NCI-H1417 treated with DMSO at 0.1 percent for 48 hours (cell line): ENCODE measurements at regions not wholly inside any gene's neighbourhood (a gene's known extent, or its start where the extent isn't known, plus 50 kb on each side); places are given as distances from the start of the nearest gene placed in this dataset.
A peak's percentile ranks its signal among the peaks of the same experiment; 100 is the strongest.

Experiments used
- DNase-seq: peaks from one replicate; lab custom pipeline; 2025; lab: John Stamatoyannopoulos, UW

DNA sequence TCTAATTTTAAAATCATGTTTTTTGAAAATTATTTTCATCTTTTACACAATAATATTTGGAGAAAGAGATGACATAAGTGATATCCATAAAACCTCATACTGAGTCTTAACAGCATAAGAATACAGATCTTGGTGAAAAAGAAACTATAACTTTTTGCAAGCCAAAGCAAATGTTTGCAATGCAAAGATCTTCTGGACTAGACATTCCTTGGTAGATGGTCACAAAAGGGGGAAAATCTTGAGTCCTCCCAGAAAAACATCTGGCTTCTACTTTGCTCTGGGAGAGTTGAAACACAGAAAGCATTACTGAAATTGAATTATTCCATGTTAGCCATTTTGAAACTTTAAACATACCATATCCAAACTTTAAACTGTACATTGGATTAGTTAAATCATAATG, 308.2 kb downstream of the ANXA1 start:
- DNase-seq = no peak

DNA sequence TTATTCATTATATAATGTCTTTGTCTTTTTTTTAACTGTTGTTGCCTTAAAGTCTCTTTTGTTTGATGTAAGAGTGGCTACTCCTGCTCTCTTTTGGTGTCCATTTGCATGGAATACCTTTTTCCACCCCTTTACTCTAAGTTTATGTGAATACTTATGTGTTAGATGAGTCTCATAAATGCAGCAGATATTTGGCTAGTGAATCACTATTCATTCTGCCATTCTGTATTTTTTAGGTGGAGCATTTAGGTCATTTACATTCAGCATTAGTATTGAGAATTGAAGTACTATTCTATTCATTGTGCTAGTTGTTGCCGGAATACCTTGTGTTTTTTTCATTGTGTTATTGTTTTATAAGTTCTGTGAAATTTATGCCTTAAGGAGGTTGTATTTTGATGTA, 317.1 kb downstream of the ANXA1 start:
- no peak for DNase-seq

DNA sequence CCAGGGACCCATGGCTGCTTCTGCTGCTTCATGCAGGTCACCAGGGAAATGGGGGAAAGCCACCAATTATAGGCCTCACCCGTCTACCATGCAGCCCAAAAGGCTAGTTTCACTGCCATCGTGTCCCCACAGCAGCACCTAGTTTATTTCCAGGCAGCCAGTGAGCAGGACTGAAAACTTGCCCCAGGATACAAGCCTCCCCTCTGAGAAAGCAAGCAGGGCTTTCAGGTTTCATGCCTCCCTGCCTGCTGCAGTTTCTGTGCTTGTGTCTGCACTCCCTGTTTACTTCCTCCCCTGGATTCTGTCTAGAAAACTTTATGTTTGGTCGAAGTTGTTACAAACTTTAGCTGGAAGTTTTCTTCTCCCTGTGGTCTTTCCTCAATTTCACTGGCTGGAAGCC, 319.1 kb downstream of the ANXA1 start:
- no peak for DNase-seq

DNA sequence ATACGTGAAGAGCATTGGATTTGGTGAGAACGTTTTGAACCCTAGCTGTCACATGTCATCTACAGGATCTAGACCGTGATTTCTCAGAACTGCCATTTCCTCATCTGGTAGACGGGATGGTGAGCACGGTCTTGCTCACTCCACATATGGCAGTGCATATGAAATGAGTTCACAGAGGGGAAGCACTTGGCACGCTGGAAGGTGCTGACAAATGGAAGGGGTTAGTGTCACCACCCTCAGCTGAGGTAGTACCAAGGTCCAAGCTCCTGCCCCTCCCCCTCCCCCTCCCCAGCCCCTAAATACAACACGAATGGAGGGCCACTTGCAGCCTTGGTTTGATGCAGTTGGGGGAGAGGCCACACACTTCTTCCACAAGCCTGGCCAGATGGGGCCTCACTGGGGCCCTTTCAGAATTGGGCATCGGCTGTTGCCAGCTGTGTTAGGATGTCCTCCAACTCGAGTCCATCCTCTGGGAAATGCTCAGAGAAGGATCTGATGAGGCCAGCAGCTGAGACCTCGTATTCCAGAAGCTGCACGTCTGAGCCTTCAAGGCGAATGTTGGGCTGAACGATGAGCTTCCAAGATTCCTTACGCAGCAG, 322.4 kb downstream of the ANXA1 start:
- DNase-seq = no peak

DNA sequence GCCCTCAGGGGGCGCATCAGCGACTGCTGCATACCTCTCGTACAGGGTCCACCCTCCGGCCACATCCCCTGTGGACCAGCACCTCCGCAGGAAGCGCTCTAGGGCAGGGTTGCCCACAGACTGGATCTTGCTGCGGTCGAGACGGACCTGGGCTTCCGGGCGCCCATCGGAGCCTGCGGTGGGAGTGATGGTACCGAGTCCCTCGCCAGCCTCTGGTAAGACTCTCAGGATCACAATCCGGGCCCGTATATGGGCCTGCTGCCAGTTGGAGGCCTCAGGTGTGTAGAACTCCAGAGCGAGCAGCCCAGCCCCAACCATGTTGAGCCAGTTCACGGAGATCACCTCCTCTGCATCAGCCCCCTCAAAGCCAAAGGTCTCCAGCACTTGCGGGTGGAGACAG, 323.0 kb downstream of the ANXA1 start:
- no peak for DNase-seq

DNA sequence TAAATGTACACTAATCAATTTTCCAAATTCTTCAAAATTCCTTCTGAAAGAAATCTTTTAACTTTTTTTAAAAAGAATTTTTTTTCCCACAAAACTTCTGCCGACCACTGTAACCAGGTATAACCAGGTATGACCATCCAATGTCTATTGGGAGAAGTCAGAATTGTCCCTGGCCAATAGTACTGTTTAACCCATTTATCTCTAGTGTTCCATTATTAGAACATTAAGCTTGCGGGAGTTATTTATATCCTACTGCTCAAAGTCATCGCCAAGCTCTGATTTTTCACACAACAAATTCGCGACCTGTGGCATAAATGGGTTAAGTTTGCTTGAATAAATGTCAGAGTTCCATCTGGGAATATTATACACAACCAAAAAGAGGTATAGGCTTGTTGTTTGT, 343.2 kb downstream of the ANXA1 start:
- no peak for DNase-seq

DNA sequence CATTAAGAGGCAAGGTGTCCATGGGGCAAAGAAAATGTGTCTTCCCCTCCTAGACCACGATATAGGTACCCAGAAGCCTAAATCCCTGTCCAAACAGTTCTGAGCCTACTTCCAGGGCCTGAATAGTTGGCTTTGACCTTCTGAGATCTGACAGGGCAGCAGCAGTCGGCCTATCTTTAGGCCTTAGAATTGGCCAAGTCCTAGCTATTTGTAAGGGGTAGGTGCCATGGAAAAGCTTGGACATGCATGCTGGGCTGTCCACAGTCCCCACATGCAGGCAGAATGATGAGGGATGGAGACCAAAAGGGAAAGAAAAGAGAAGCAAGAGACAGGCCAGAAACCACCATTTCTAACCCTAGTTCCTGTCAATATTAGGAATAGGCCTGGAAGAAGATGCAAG, 346.1 kb downstream of the ANXA1 start:
- no peak for DNase-seq

DNA sequence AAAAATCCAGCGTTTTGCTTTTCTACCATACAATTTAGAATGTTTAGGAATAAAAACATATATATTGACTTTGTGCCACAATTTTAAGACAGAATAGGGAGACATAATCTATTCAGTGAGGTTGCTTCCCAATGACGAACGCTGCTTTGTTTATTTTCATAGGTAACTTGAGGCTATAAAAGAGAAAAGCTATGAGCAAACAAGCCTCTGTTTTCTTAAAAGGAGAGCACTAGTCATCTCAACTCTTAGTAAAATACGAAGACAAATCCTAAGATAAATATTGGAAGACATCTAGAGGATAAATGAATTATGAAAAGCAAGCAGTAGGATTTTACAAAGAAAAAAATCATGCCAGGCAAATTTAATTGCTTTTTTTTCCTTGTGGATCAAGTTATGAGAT, 363.6 kb downstream of the ANXA1 start:
- no peak for DNase-seq

DNA sequence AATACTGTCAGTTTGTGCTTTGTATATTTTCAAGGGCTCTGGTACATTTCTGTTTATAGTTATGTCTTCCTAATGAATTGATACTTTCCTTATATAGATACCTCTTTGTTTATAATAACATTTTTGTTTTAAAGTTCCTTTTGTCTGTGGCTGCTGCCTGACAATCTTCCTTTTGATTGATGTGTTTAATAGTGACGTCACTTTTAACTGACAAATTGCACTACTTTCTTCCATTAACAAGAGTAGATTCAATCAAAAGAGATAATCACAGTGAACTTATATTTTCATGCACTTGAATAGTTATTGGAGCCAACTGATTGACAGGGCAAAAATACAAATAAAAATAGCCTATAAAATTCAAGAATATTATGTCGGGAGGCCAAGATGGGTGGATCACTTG, 371.7 kb downstream of the ANXA1 start:
- no peak for DNase-seq

DNA sequence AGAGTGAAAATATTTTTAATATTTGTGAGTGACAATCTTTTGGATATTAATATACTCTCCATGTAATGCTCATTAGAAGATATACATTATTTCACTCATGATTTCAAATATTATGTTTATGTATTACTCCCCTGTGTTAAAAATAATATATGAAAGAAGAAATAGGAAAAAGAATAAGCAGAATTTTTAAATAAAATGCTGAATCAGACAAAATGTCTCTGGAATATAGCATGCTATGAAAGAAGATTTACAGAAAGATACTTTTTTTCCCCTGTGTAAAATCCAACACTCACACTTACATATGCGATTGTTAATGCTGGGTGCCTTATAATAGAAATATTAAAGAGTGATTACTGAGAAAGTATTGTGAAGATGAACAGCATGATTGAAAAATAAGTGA, 373.7 kb downstream of the ANXA1 start:
- DNase-seq = no peak

DNA sequence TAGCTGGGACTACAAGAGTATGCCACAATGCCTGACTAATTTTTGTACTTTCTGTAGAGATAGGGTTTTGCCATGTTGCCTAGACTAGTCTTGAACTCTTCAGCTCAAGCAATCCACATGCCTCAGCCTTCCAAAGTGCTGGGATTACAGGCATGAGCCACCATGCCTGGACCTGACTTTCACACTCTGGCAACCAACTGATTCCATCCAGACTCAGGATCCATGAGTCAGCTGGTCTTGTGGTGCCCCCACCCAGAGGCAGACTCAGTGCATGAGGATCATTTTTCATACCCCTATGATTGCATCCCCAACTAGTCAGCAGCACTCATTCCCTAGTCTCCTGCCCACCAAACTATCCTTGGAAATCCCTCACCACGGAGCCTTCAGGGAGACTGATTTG, 375.9 kb downstream of the ANXA1 start:
- DNase-seq = no peak

DNA sequence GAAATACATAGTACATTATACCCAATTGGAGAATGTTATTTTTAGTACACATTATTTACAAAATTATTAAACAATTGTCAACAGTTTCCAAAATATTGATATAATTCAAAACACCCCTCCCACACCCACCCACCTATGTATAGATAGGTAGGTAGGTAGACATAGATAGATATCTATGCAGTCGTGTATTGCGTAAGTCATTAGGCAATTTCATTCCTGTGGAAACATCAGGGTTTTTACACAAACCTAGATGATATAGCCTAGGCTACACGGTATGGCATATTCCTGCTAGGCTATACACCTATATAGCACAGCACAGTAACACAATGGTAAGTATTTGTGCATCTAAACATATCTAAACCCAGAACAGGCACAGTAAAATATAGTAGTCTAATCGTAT, 377.3 kb downstream of the ANXA1 start:
- no peak for DNase-seq

DNA sequence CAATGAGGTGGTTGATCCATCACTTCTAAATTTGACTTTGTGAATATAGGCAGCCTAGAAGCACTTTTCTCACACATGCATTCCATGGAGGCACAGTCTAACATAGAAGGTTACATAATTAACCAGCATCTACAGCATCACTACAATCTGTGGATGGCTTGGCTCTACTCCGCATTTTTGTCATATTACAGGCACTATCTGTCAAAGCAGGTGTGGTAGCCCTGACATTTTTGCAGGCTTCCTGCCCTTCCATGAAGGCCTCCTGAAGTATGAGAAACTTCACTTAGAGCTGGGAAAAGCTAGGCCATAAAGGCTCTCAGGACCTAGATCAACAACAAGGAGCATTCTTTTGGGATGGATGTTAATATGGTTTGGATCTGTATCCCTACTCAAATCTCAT, 378.0 kb downstream of the ANXA1 start:
- DNase-seq = no peak

DNA sequence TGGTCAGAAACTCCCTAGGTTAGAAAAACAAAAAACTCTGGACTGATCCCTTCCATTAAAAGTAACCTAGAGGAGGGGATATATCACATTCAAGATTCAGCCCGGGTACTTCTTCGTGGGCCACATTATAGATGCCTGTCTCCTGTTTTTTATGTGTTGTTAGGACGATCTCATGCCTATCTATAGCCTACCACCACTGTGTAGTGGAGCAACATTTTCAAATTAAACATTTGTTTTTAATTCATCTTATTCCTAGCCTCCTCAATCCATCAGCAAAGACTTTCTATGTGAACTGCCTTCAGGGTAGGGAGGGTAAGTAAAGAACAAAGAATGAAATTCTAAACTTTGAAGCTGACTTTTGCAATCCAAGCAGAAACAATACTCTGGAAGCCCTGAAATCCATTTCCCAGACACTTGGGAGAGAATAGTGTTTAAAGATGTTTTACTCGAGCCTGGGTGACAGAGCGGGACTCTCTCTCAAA, 379.4 kb downstream of the ANXA1 start:
- DNase-seq = no peak

DNA sequence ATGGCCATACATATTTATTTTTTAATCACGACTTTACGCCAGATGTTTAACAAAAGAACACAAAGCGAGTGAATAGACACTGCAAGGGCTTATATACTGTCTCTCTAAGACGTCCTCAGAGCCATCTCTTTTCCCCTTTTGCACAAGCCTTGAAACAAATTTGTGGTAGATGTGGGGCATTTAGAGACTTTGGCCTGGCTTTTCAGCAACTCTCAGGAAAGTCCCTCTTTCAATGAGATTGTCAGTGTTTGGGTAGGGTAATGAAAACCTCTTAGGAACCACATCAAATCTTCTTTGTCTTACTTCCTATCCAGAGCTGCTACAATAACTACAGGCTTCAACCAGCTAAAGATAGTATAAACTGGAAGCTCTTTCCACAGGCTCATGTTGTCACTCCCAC, 380.0 kb downstream of the ANXA1 start:
- DNase-seq = no peak

DNA sequence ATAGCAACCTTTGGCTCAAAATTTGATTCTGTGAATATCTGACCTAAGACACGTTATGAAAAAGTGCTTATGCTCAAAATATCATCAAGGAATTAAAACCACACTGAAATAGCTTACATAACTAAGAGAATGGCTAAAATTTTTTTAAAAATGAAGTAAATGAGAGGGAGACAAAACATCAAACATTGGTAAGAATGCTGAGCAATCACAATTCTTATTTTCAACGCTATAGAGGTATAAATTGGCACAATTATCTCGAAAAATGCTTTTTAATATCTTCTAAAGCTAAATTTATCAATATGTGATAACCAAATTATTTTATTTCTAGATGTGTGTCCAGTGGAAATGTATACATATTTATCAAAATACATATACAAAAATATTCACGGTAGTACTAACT, 381.3 kb downstream of the ANXA1 start:
- DNase-seq = no peak

DNA sequence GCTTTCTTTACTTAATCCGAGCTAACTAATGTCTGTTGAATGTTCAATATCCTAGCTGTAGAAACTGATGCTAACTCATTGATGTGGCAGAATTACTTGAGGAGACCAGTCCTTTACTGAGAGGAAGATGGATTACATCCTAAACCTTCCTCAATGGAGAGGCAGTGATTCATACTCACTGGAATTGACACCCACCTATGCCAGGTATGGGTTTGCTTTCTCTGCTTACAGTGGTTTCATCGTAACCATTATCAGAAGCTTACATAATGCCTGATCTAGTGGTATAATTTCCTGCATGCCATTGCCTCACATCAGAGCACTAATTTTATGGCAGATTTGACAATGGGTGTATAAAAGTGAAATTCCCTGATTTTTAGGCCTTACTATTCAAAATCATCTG, 384.7 kb downstream of the ANXA1 start:
- no peak for DNase-seq

DNA sequence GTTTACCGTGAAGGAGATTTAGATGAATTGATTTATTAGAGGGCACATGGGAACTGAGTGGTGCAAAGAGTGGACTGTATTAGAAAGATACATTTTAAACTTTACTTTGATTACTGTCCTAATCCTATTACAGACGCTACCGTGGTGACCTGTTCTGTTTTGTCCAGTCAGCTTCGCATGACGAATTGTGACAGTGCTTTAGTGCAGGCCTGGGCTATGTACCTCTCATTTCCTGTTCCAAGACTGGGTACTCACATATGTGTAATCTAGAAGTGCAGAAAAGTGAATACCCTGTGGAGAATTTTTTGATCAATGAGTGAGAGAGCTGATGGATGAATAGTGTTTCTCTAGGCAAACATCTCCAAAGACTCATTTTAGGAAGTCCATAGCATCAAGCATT, 385.9 kb downstream of the ANXA1 start:
- no peak for DNase-seq

DNA sequence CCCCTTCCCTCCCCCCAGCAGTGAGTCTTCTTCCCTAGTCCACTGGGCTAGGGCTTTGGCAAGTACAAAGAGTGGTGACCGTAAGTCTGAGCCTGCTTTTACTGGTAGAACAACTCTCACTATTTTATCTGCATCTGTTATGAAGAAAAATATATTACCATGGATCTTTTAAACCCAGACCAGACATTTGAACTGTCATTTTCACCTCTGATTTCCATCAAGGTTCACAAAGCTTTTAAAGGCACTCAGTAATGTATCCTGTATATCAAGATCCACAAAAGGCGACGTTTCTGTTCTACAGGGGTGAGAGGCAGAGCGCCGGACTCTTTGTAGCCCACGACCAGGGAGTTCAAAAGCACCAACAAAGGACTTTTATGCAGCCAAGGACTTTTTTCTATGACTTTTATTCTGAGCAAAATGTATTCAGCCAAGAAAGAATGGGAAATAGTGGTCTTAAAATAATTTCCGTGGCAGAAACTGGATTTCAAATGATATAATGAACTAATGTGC, 388.3 kb downstream of the ANXA1 start:
- DNase-seq = no peak

DNA sequence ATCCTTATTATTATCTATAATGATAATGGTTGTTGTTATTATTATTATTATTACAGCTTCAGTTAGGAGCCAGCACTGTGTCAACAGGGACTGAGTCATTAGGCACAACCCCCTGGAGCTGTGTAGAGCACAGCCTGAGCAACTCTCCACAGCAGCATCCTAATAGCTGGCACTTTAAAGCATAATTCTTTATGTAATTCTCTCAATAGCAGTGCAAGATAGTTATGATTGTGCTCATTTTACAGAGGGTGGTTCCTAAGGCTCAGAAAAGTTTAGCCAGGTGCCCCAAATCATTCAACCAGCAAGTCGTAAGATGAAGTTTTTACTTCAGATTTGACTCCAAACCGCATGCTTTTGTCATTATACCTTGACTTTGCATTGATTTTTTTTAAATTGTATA, 390.3 kb downstream of the ANXA1 start:
- DNase-seq = peak; percentile 44

DNA sequence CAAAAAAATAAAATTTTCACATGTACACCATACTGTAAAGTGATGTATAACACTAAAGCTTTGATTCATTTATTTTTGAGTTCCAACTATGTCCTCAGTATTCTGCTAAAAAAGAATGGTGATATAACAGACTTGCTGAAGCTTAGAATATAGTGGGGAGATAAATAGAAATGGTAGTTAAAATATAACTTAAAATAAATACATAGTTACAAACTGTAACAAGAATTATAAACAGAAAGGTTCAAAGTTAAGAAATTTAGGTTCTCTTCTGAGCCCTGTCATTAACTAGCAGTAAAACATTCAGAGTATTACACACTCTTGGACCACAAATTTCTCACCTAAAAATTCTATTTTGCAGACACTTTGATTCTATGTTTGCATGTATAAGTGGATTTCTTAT, 392.1 kb downstream of the ANXA1 start:
- no peak for DNase-seq

DNA sequence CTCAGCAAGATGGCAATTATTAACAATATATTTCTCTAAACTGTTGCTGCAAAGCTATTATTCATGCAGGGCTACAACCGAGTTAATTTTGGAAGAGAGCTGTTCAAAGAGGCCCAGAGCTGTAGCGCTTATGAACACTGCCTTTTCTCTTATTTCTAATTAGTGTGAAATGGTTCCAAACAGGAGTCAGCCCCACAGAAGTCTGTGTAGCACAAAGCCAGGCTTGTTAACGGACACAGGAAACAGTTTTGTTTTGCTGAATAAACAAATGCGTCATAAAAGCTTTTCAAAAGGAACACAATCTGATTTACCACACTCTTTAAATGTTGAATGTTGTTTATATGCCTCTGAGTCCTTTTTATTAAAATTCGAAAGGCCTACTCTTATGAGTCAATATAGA, 396.5 kb downstream of the ANXA1 start:
- no peak for DNase-seq

DNA sequence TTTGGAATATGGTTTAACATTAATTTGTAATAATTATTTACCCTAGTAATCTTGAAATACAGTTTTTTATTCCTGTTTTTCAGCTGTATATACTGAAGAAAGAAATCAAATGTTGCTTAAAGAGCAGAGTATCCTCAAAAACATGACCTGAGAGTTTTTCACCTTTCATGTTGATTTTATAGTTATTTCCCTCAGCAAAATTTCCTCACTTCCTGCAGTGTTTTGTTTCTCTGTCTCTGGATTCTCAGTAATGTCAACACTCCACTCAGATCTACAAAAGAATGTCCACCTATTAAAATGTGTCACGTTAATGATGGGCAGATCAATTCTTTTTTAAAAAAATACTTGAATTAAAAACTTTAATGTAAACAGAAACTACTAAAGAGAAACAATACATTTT, 398.3 kb downstream of the ANXA1 start:
- no peak for DNase-seq

DNA sequence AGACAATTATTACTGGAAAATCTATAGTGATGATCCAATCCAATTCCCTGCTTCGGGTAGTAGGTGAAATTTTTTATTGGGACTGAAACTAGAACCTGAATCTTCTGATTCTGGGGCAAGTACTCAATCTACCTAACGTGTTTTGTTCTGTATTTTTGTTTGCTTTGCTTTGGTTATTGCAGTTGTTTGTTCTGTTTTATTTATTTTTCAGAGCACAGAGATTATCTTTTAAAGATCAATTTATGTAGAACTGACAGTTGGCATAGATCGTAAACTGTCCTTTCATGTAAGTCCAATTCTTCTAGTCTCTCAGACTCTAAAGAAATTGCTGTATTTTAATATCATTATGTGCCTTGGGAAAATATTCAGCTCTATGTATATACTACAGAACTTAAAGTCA, 401.6 kb downstream of the ANXA1 start:
- no peak for DNase-seq

DNA sequence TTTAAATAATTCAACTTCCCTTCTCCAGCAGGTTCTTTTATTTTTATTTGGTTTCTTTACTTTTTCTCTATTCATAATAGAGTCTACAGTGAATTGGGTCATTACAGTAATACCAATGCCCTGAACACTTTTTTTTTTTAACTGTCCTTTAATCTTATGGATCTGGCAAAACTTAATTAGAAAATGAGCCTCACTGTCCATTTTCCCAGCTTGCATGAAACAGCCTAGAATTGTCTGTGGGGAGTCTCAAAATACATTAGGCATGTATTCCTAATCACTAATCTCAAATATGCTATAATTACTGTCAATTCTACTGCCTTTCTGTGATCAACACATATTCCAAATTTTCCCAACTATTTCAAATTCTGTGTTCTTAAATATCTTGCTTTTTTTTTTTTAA, 406.8 kb downstream of the ANXA1 start:
- DNase-seq = no peak
